Vagina (tissue), 2 donors: ENCODE measurements at regions not wholly inside any gene's neighbourhood (a gene's known extent, or its start where the extent isn't known, plus 50 kb on each side); places are given as distances from the start of the nearest gene placed in this dataset.

ENCODE experiments used
- CTCF ChIP-seq, 3 experiments: fragments of 450-650 bp in 2 of 3; fragments of 200-600 bp in 1 of 3; sonication (generic) in 1 of 3; IDR thresholded peaks; one replicate each; pipeline ENCODE4 v1.5.1; 2017 to 2019; ENCODE audit warnings: antibody characterized with exemption in 3 of 3, mild to moderate bottlenecking in 2 of 3, moderate library complexity in 2 of 3
- POLR2A ChIP-seq, 2 donors: fragments of 450-650 bp; IDR thresholded peaks; one replicate each; pipeline ENCODE4 v1.6.1; 2017; ENCODE audit warnings: antibody characterized with exemption in 2 of 2, mild to moderate bottlenecking in 2 of 2, moderate library complexity in 2 of 2
- POLR2AphosphoS5 ChIP-seq, 2 donors: sonication (generic); formaldehyde crosslinking; IDR thresholded peaks; one replicate each; pipeline ENCODE4 v1.9.0; 2017; ENCODE audit warnings: antibody characterized with exemption in 2 of 2, mild to moderate bottlenecking in 2 of 2, low read depth in 1 of 2; ENCODE audit not compliant: insufficient read depth in 1 of 2

GRCh38 chr4:24729119-24729730 is 66.1 kb upstream of the SOD3 start:
- TF ChIP-seq POLR2A (IDR thresholded peaks at IDR 0.05) (no peak), CTCF (IDR thresholded peaks at IDR 0.05) (no peak), POLR2AphosphoS5 (IDR thresholded peaks at IDR 0.05; ENCODE audit: insufficient read depth in 1 of 2, low read depth in 1 of 2) (no peak)
